ENCODE measurements at regions not wholly inside any gene's neighbourhood (a gene's known extent, or its start where the extent isn't known, plus 50 kb on each side); places are given as distances from the start of the nearest gene placed in this dataset.

GRCh38 chr18:78733762-78734613 lies 245.6 kb upstream of the SALL3 start:
- H3K9me3 ChIP-seq (ENCODE audit: control insufficient read depth in 1 of 2, low read length in 2 of 2) = no peaks in the 10 kb centered on the region
- H3K27ac ChIP-seq (ENCODE audit: low read depth, low read length) = no peak overlapping the region
- no peak overlapping the region for H3K4me3 ChIP-seq (ENCODE audit: low read depth in 1 of 2, low read length in 2 of 2)
- no peaks in the 10 kb centered on the region for H3K4me1 ChIP-seq (ENCODE audit: control insufficient read depth in 1 of 2, insufficient read depth in 2 of 2, low read length in 2 of 2)
- H3K9ac ChIP-seq (ENCODE audit: low read depth in 1 of 2, low read length in 2 of 2) = no peak overlapping the region
- no peaks in the 10 kb centered on the region for H3K27me3 ChIP-seq (ENCODE audit: control insufficient read depth in 1 of 2, insufficient read depth in 2 of 2, low read length in 2 of 2)
- H3K36me3 ChIP-seq (ENCODE audit: control insufficient read depth in 1 of 2, insufficient read depth in 2 of 2, low read length in 2 of 2) = no peaks in the 10 kb centered on the region

- Histone ChIP-seq H3K36me3 (ENCODE audit: control insufficient read depth in 1 of 2, insufficient read depth in 2 of 2, low read length in 2 of 2) (no peaks in the 10 kb centered on the region), H3K27ac (ENCODE audit: low read depth, low read length) (no peak overlapping the region), H3K4me1 (ENCODE audit: control insufficient read depth in 1 of 2, insufficient read depth in 2 of 2, low read length in 2 of 2) (no peaks in the 10 kb centered on the region), H3K4me3 (ENCODE audit: low read depth in 1 of 2, low read length in 2 of 2) (no peak overlapping the region), H3K9ac (ENCODE audit: low read depth in 1 of 2, low read length in 2 of 2) (no peak overlapping the region), H3K27me3 (ENCODE audit: control insufficient read depth in 1 of 2, insufficient read depth in 2 of 2, low read length in 2 of 2) (no peaks in the 10 kb centered on the region), H3K9me3 (ENCODE audit: control insufficient read depth in 1 of 2, low read length in 2 of 2) (no peaks in the 10 kb centered on the region)
Observed at GRCh38 chr18:78734614-78734945, 245.0 kb upstream of the SALL3 start.

GRCh38 chr18:78735131-78736014 lies 244.2 kb upstream of the SALL3 start:
- no peak overlapping the region for H3K27ac ChIP-seq (ENCODE audit: low read depth, low read length)
- H3K36me3 ChIP-seq (ENCODE audit: control insufficient read depth in 1 of 2, insufficient read depth in 2 of 2, low read length in 2 of 2) = no peaks in the 10 kb centered on the region
- H3K4me3 ChIP-seq (ENCODE audit: low read depth in 1 of 2, low read length in 2 of 2) = no peak overlapping the region
- no peaks in the 10 kb centered on the region for H3K9me3 ChIP-seq (ENCODE audit: control insufficient read depth in 1 of 2, low read length in 2 of 2)
- no peaks in the 10 kb centered on the region for H3K4me1 ChIP-seq (ENCODE audit: control insufficient read depth in 1 of 2, insufficient read depth in 2 of 2, low read length in 2 of 2)
- no peak overlapping the region for H3K9ac ChIP-seq (ENCODE audit: low read depth in 1 of 2, low read length in 2 of 2)
- H3K27me3 ChIP-seq (ENCODE audit: control insufficient read depth in 1 of 2, insufficient read depth in 2 of 2, low read length in 2 of 2) = no peaks in the 10 kb centered on the region

GRCh38 chr18:78736015-78736690 lies 243.5 kb upstream of the SALL3 start:
- Histone ChIP-seq H3K27me3 (ENCODE audit: control insufficient read depth in 1 of 2, insufficient read depth in 2 of 2, low read length in 2 of 2) (no peaks in the 10 kb centered on the region), H3K4me3 (ENCODE audit: low read depth in 1 of 2, low read length in 2 of 2) (no peak overlapping the region), H3K9me3 (ENCODE audit: control insufficient read depth in 1 of 2, low read length in 2 of 2) (no peaks in the 10 kb centered on the region), H3K36me3 (ENCODE audit: control insufficient read depth in 1 of 2, insufficient read depth in 2 of 2, low read length in 2 of 2) (no peaks in the 10 kb centered on the region), H3K4me1 (ENCODE audit: control insufficient read depth in 1 of 2, insufficient read depth in 2 of 2, low read length in 2 of 2) (no peaks in the 10 kb centered on the region), H3K27ac (ENCODE audit: low read depth, low read length) (no peak overlapping the region), H3K9ac (ENCODE audit: low read depth in 1 of 2, low read length in 2 of 2) (no peak overlapping the region)

GRCh38 chr18:78737006-78737915 lies 242.4 kb upstream of the SALL3 start:
- no peaks in the 10 kb centered on the region for H3K9me3 ChIP-seq (ENCODE audit: control insufficient read depth in 1 of 2, low read length in 2 of 2)
- no peaks in the 10 kb centered on the region for H3K36me3 ChIP-seq (ENCODE audit: control insufficient read depth in 1 of 2, insufficient read depth in 2 of 2, low read length in 2 of 2)
- no peak overlapping the region for H3K27ac ChIP-seq (ENCODE audit: low read depth, low read length)
- H3K9ac ChIP-seq (ENCODE audit: low read depth in 1 of 2, low read length in 2 of 2) = no peak overlapping the region
- H3K4me1 ChIP-seq (ENCODE audit: control insufficient read depth in 1 of 2, insufficient read depth in 2 of 2, low read length in 2 of 2) = no peaks in the 10 kb centered on the region
- H3K4me3 ChIP-seq (ENCODE audit: low read depth in 1 of 2, low read length in 2 of 2) = no peak overlapping the region
- peaks cover 0 to 2% of the 10 kb centered on the region in 2 donors for H3K27me3 ChIP-seq (ENCODE audit: control insufficient read depth in 1 of 2, insufficient read depth in 2 of 2, low read length in 2 of 2)

- Histone ChIP-seq H3K9ac (ENCODE audit: low read depth in 1 of 2, low read length in 2 of 2) (no peak overlapping the region), H3K4me3 (ENCODE audit: low read depth in 1 of 2, low read length in 2 of 2) (no peak overlapping the region), H3K36me3 (ENCODE audit: control insufficient read depth in 1 of 2, insufficient read depth in 2 of 2, low read length in 2 of 2) (no peaks in the 10 kb centered on the region)
Observed at GRCh38 chr18:78738076-78738690, 241.4 kb upstream of the SALL3 start.

GRCh38 chr18:78739115-78739514 lies 240.5 kb upstream of the SALL3 start:
- Histone ChIP-seq H3K27me3 (ENCODE audit: control insufficient read depth in 1 of 2, insufficient read depth in 2 of 2, low read length in 2 of 2) (peaks cover 0 to 2% of the 10 kb centered on the region in 2 donors), H3K4me3 (ENCODE audit: low read depth in 1 of 2, low read length in 2 of 2) (no peak overlapping the region), H3K9me3 (ENCODE audit: control insufficient read depth in 1 of 2, low read length in 2 of 2) (no peaks in the 10 kb centered on the region), H3K4me1 (ENCODE audit: control insufficient read depth in 1 of 2, insufficient read depth in 2 of 2, low read length in 2 of 2) (no peaks in the 10 kb centered on the region), H3K9ac (ENCODE audit: low read depth in 1 of 2, low read length in 2 of 2) (no peak overlapping the region), H3K27ac (ENCODE audit: low read depth, low read length) (no peak overlapping the region), H3K36me3 (ENCODE audit: control insufficient read depth in 1 of 2, insufficient read depth in 2 of 2, low read length in 2 of 2) (no peaks in the 10 kb centered on the region)

More at GRCh38 chr18:78738076-78738690, 241.4 kb upstream of the SALL3 start:
- Histone ChIP-seq H3K9me3 (ENCODE audit: control insufficient read depth in 1 of 2, low read length in 2 of 2) (no peaks in the 10 kb centered on the region), H3K27me3 (ENCODE audit: control insufficient read depth in 1 of 2, insufficient read depth in 2 of 2, low read length in 2 of 2) (peaks cover 0 to 2% of the 10 kb centered on the region in 2 donors), H3K27ac (ENCODE audit: low read depth, low read length) (no peak overlapping the region), H3K4me1 (ENCODE audit: control insufficient read depth in 1 of 2, insufficient read depth in 2 of 2, low read length in 2 of 2) (no peaks in the 10 kb centered on the region)

GRCh38 chr18:78739882-78740677 lies 239.5 kb upstream of the SALL3 start:
- no peak overlapping the region for H3K27ac ChIP-seq (ENCODE audit: low read depth, low read length)
- peaks cover 0 to 2% of the 10 kb centered on the region in 2 donors for H3K27me3 ChIP-seq (ENCODE audit: control insufficient read depth in 1 of 2, insufficient read depth in 2 of 2, low read length in 2 of 2)
- no peaks in the 10 kb centered on the region for H3K4me1 ChIP-seq (ENCODE audit: control insufficient read depth in 1 of 2, insufficient read depth in 2 of 2, low read length in 2 of 2)
- no peaks in the 10 kb centered on the region for H3K9me3 ChIP-seq (ENCODE audit: control insufficient read depth in 1 of 2, low read length in 2 of 2)
- no peaks in the 10 kb centered on the region for H3K36me3 ChIP-seq (ENCODE audit: control insufficient read depth in 1 of 2, insufficient read depth in 2 of 2, low read length in 2 of 2)
- no peak overlapping the region for H3K4me3 ChIP-seq (ENCODE audit: low read depth in 1 of 2, low read length in 2 of 2)
- H3K9ac ChIP-seq (ENCODE audit: low read depth in 1 of 2, low read length in 2 of 2) = no peak overlapping the region

All from duodenal mucosa (tissue), 2 donors.